ENCODE measurements at regions not wholly inside any gene's neighbourhood (a gene's known extent, or its start where the extent isn't known, plus 50 kb on each side); places are given as distances from the start of the nearest gene placed in this dataset.

- Histone ChIP-seq H3K4me3 (no peak overlapping the region), H3K4me1 (ENCODE audit: low read depth) (no peaks in the 10 kb centered on the region), H3K27me3 (no peaks in the 10 kb centered on the region), H3K9me3 (ENCODE audit: low read depth) (no peaks in the 10 kb centered on the region), H3K36me3 (no peaks in the 10 kb centered on the region), H3K27ac (no peak overlapping the region)
- TF ChIP-seq, protein P1, sequence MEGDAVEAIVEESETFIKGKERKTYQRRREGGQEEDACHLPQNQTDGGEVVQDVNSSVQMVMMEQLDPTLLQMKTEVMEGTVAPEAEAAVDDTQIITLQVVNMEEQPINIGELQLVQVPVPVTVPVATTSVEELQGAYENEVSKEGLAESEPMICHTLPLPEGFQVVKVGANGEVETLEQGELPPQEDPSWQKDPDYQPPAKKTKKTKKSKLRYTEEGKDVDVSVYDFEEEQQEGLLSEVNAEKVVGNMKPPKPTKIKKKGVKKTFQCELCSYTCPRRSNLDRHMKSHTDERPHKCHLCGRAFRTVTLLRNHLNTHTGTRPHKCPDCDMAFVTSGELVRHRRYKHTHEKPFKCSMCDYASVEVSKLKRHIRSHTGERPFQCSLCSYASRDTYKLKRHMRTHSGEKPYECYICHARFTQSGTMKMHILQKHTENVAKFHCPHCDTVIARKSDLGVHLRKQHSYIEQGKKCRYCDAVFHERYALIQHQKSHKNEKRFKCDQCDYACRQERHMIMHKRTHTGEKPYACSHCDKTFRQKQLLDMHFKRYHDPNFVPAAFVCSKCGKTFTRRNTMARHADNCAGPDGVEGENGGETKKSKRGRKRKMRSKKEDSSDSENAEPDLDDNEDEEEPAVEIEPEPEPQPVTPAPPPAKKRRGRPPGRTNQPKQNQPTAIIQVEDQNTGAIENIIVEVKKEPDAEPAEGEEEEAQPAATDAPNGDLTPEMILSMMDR (IDR thresholded peaks at IDR 0.05; ENCODE audit: low read depth, low read length), result no peak
- DNase-seq (ENCODE audit: low read depth in 1 of 2, low spot score in 1 of 2), result no peak
Observed at GRCh38 chr3:102123590-102124190, 274.4 kb downstream of the NFKBIZ start.

- Histone ChIP-seq H3K36me3 (no peaks in the 10 kb centered on the region), H3K4me1 (ENCODE audit: low read depth) (no peaks in the 10 kb centered on the region), H3K27ac (no peak overlapping the region), H3K27me3 (no peaks in the 10 kb centered on the region), H3K9me3 (ENCODE audit: low read depth) (no peaks in the 10 kb centered on the region), H3K4me3 (no peak overlapping the region)
- TF ChIP-seq, protein P1 (IDR thresholded peaks at IDR 0.05; ENCODE audit: low read depth, low read length), result no peak
- peak in 1 of 2 donors; percentile 74 for DNase-seq (ENCODE audit: low read depth in 1 of 2, low spot score in 1 of 2)
Observed at GRCh38 chr3:102124282-102124681, 275.0 kb downstream of the NFKBIZ start.

DNA sequence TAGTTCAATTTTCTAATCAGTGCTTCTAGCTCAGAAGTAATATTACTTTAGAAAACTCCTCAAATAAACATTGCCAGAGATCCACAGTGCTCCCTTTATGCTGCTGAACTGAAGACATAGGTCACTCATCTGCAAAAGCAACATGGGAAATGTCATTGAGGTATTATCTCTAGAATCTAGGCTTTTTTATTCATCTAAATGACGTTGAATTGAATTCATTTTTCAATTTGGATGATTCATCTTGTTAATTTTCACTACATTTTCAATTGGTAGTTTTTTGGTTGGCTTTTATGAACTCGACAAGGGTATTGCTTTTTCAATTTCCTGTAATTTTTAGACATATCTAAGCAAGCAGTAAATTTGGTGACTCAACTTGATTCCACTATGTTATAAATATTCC lies 275.4 kb downstream of the NFKBIZ start:
- no peaks in the 10 kb centered on the region for H3K27me3 ChIP-seq
- TF ChIP-seq, protein P1 (IDR thresholded peaks at IDR 0.05; ENCODE audit: low read depth, low read length), result no peak
- no peak for DNase-seq (ENCODE audit: low read depth in 1 of 2, low spot score in 1 of 2)
- H3K27ac ChIP-seq, result no peak overlapping the region
- H3K4me1 ChIP-seq (ENCODE audit: low read depth), result peaks cover under 1% of the 10 kb centered on the region
- H3K36me3 ChIP-seq, result no peaks in the 10 kb centered on the region
- no peak overlapping the region for H3K4me3 ChIP-seq
- no peaks in the 10 kb centered on the region for H3K9me3 ChIP-seq (ENCODE audit: low read depth)

- Histone ChIP-seq H3K4me3 (no peak overlapping the region), H3K36me3 (no peaks in the 10 kb centered on the region), H3K4me1 (ENCODE audit: low read depth) (peaks cover 7% of the 10 kb centered on the region), H3K9me3 (ENCODE audit: low read depth) (no peaks in the 10 kb centered on the region), H3K27ac (no peak overlapping the region), H3K27me3 (no peaks in the 10 kb centered on the region)
- TF ChIP-seq, protein P1 (IDR thresholded peaks at IDR 0.05; ENCODE audit: low read depth, low read length), result no peak
- peak in 1 of 2 donors; percentile 46 for DNase-seq (ENCODE audit: low read depth in 1 of 2, low spot score in 1 of 2)
Observed at GRCh38 chr3:102125197-102125993, 276.1 kb downstream of the NFKBIZ start.

GRCh38 chr3:102125994-102126368 lies 276.7 kb downstream of the NFKBIZ start:
- no peak for DNase-seq (ENCODE audit: low read depth in 1 of 2, low spot score in 1 of 2)
- H3K27ac ChIP-seq, result no peak overlapping the region

More at GRCh38 chr3:102125994-102126368, 276.7 kb downstream of the NFKBIZ start:
- Histone ChIP-seq H3K9me3 (ENCODE audit: low read depth) (no peaks in the 10 kb centered on the region), H3K4me1 (ENCODE audit: low read depth) (peaks cover 7% of the 10 kb centered on the region), H3K27me3 (no peaks in the 10 kb centered on the region), H3K4me3 (no peak overlapping the region), H3K36me3 (no peaks in the 10 kb centered on the region)
- TF ChIP-seq, protein P1 (IDR thresholded peaks at IDR 0.05; ENCODE audit: low read depth, low read length), result no peak

All from cardiac muscle cell (in vitro differentiated cells and primary cell).